ENCODE measurements at regions not wholly inside any gene's neighbourhood (a gene's known extent, or its start where the extent isn't known, plus 50 kb on each side); places are given as distances from the start of the nearest gene placed in this dataset.

DNA sequence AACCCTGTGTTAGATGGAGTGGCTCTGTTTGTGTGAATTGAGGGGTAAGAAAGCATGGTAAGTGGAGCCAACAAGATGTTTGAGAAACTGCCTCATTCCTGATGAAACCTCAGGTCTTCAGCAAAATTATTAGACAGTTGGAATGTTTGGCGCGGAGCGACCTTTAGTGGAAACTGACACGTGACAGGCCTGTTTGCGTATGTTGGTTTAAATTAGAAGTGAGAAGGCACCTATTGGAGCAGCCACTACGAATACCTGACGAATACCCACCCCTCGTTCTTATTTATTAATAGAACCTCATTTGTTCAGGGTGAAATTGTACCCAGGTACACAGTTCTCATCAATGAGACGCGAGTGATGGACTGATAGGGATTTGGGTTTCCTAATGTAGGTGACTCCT is 63.2 kb upstream of the MIR17HG start:
- no peak overlapping the region for H3K4me2 ChIP-seq (ENCODE audit: low read length)
- H4K20me1 ChIP-seq (ENCODE audit: low read length): no peaks in the 10 kb centered on the region
- H3K27me3 ChIP-seq (ENCODE audit: low read length): no peaks in the 10 kb centered on the region
- no peaks in the 10 kb centered on the region for H3K36me3 ChIP-seq (ENCODE audit: low read depth, low read length)
- H3K4me3 ChIP-seq (ENCODE audit: low read length): no peak overlapping the region
- ATAC-seq: no peak
- no peak for DNase-seq
- H3K27ac ChIP-seq (ENCODE audit: low read length): no peak overlapping the region
- H3K9ac ChIP-seq (ENCODE audit: low read length): no peak overlapping the region
- no peak overlapping the region for H2AFZ ChIP-seq (ENCODE audit: low read length)
- no TSS peak for BruUV-seq (replicated peaks)
- no peaks in the 10 kb centered on the region for H3K4me1 ChIP-seq (ENCODE audit: insufficient read depth, low read length)
- no peaks in the 10 kb centered on the region for H3K9me3 ChIP-seq (ENCODE audit: low read length)
- intact Hi-C loops (cut with micrococcal nuclease): no loop called here
- no peaks in the 10 kb centered on the region for H3F3A ChIP-seq (ENCODE audit: low read length, unreplicated experiment)
- CTCF ChIA-PET: no interaction called here
- H3K79me2 ChIP-seq (ENCODE audit: low read length): no peaks in the 10 kb centered on the region
- POLR2A ChIA-PET (ENCODE audit: unreplicated experiment): no interaction called here
- no peaks in the 10 kb centered on the region for H3K9me2 ChIP-seq (replicated peaks; ENCODE audit: low read length)
- TF ChIP-seq EZH2phosphoT487 (IDR thresholded peaks at IDR 0.05; ENCODE audit: borderline replicate concordance, low read length) (no peak), EZH2 (IDR thresholded peaks at IDR 0.05; ENCODE audit: low read length, unreplicated experiment) (no peak)
- TF ChIP-seq, protein P1, sequence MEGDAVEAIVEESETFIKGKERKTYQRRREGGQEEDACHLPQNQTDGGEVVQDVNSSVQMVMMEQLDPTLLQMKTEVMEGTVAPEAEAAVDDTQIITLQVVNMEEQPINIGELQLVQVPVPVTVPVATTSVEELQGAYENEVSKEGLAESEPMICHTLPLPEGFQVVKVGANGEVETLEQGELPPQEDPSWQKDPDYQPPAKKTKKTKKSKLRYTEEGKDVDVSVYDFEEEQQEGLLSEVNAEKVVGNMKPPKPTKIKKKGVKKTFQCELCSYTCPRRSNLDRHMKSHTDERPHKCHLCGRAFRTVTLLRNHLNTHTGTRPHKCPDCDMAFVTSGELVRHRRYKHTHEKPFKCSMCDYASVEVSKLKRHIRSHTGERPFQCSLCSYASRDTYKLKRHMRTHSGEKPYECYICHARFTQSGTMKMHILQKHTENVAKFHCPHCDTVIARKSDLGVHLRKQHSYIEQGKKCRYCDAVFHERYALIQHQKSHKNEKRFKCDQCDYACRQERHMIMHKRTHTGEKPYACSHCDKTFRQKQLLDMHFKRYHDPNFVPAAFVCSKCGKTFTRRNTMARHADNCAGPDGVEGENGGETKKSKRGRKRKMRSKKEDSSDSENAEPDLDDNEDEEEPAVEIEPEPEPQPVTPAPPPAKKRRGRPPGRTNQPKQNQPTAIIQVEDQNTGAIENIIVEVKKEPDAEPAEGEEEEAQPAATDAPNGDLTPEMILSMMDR (conservative IDR thresholded peaks at IDR 0.05; ENCODE audit: low read depth, low read length): no peak

DNA sequence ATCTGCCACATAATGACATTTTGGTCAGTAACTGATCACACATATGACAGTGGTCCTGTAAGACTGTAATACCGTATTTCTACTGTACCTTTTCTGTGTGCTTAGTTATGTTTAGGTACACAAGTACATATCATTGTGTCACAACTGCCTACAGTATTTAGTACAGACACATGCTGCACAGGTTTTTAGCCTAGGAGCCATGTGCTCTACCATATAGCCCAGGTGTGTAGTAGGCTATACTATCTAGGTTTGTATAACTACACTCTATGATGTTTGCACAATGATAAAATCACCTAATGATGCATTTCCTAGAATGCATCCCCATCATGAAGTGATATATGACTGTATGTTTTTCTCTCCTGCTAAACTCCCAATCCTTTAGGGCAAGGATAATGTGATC is 61.2 kb upstream of the MIR17HG start:
- Histone ChIP-seq H3K27me3 (ENCODE audit: low read length) (no peaks in the 10 kb centered on the region), H3K9me2 (replicated peaks; ENCODE audit: low read length) (no peaks in the 10 kb centered on the region), H3K4me2 (ENCODE audit: low read length) (no peak overlapping the region), H3F3A (ENCODE audit: low read length, unreplicated experiment) (no peaks in the 10 kb centered on the region), H3K36me3 (ENCODE audit: low read depth, low read length) (no peaks in the 10 kb centered on the region), H3K4me3 (ENCODE audit: low read length) (no peak overlapping the region), H3K27ac (ENCODE audit: low read length) (no peak overlapping the region), H3K4me1 (ENCODE audit: insufficient read depth, low read length) (no peaks in the 10 kb centered on the region), H4K20me1 (ENCODE audit: low read length) (no peaks in the 10 kb centered on the region), H2AFZ (ENCODE audit: low read length) (no peak overlapping the region), H3K9me3 (ENCODE audit: low read length) (no peaks in the 10 kb centered on the region), H3K79me2 (ENCODE audit: low read length) (no peaks in the 10 kb centered on the region), H3K9ac (ENCODE audit: low read length) (no peak overlapping the region)
- BruUV-seq (replicated peaks): no TSS peak
- CTCF ChIA-PET: no interaction called here
- no peak for TF ChIP-seq EZH2 (IDR thresholded peaks at IDR 0.05; ENCODE audit: low read length, unreplicated experiment)
- TF ChIP-seq EZH2phosphoT487 (IDR thresholded peaks at IDR 0.05; ENCODE audit: borderline replicate concordance, low read length): no peak
- TF ChIP-seq, protein P1 (conservative IDR thresholded peaks at IDR 0.05; ENCODE audit: low read depth, low read length): no peak
- DNase-seq: no peak
- ATAC-seq: no peak
- POLR2A ChIA-PET (ENCODE audit: unreplicated experiment): no interaction called here
- intact Hi-C loops (cut with micrococcal nuclease): no loop called here

DNA sequence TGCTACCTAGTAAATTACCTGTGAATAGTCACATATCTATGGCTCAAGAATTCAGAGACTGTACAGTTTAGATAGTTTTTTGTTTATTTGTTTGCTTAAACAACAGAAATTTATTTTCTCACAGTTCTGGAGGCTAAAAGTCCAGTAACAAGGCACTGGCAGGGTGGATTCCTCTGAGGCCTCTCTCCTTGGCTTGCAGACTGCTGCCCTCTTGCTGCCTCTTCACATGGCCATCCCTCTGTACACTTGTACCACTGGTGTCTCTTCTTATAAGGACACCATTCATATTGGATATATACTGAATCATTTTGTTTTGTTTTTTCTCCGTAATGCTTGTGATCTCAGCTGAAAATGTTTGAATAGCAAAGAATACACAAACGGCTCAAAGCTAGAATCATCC is 56.4 kb upstream of the MIR17HG start:
- no peaks in the 10 kb centered on the region for H3K36me3 ChIP-seq (ENCODE audit: low read depth, low read length)
- POLR2A ChIA-PET (ENCODE audit: unreplicated experiment): no interaction called here

More for the DNA sequence above, 56.4 kb upstream of the MIR17HG start:
- BruUV-seq (replicated peaks): no TSS peak
- CTCF ChIA-PET: no interaction called here
- no peak overlapping the region for H2AFZ ChIP-seq (ENCODE audit: low read length)
- H3K27ac ChIP-seq (ENCODE audit: low read length): no peak overlapping the region
- H3K9me2 ChIP-seq (replicated peaks; ENCODE audit: low read length): no peaks in the 10 kb centered on the region
- no peak for TF ChIP-seq EZH2phosphoT487 (IDR thresholded peaks at IDR 0.05; ENCODE audit: borderline replicate concordance, low read length)
- TF ChIP-seq EZH2 (IDR thresholded peaks at IDR 0.05; ENCODE audit: low read length, unreplicated experiment): no peak
- TF ChIP-seq, protein P1 (conservative IDR thresholded peaks at IDR 0.05; ENCODE audit: low read depth, low read length): no peak
- ATAC-seq: no peak
- no peaks in the 10 kb centered on the region for H3F3A ChIP-seq (ENCODE audit: low read length, unreplicated experiment)
- no peaks in the 10 kb centered on the region for H4K20me1 ChIP-seq (ENCODE audit: low read length)
- no peaks in the 10 kb centered on the region for H3K4me1 ChIP-seq (ENCODE audit: insufficient read depth, low read length)
- peaks cover 15% of the 10 kb centered on the region; the same call in 1 of the 2 replicates for H3K27me3 ChIP-seq (ENCODE audit: low read length)
- no peak overlapping the region for H3K4me2 ChIP-seq (ENCODE audit: low read length)
- no peak overlapping the region for H3K9ac ChIP-seq (ENCODE audit: low read length)
- no peak for DNase-seq
- H3K79me2 ChIP-seq (ENCODE audit: low read length): no peaks in the 10 kb centered on the region
- intact Hi-C loops (cut with micrococcal nuclease): no loop called here
- H3K9me3 ChIP-seq (ENCODE audit: low read length): no peaks in the 10 kb centered on the region
- H3K4me3 ChIP-seq (ENCODE audit: low read length): no peak overlapping the region
